ENCODE measurements at regions not wholly inside any gene's neighbourhood (a gene's known extent, or its start where the extent isn't known, plus 50 kb on each side); places are given as distances from the start of the nearest gene placed in this dataset.
A peak's percentile ranks its signal among the peaks of the same experiment; 100 is the strongest.

DNA sequence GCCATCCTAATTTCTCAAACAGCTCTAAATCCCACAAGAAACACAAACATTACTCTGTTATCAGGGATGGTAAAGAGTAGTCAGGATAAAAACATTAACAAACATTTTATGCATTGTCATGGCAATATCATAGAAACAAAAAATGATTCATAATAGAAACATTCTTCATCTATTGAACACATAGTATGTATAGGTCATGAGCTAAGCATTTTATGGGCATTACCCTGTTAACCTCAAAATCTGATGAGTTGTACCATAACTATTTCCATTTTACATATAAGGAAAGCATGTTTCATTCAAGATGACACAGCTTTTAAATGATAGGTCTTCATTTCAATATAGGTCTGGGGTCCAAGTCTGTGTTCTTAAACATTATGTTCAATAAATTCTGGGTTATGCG lies 344.9 kb downstream of the RND3 start:
- H3K9me3 ChIP-seq (ENCODE audit: insufficient read depth, low read depth, low read length) = peaks cover 2% of the 10 kb centered on the region
- H3K23ac ChIP-seq (ENCODE audit: low read length) = no peak overlapping the region
- H4K12ac ChIP-seq (ENCODE audit: low read depth, low read length) = no peak overlapping the region
- H3K79me2 ChIP-seq (ENCODE audit: control insufficient read depth, insufficient read depth, low read length, poor library complexity) = no peaks in the 10 kb centered on the region
- H3K27ac ChIP-seq (ENCODE audit: low read depth, low read length) = no peak overlapping the region
- DNase-seq = peak in 1 of 2 donors; percentile 59
- no peak overlapping the region for H2BK120ac ChIP-seq (ENCODE audit: insufficient read depth, low read length, poor library complexity)
- H3K4me2 ChIP-seq (ENCODE audit: low read length) = no peak overlapping the region
- no peaks in the 10 kb centered on the region for H3K79me1 ChIP-seq (ENCODE audit: low read length)
- no peak overlapping the region for H3K4ac ChIP-seq (ENCODE audit: low read depth, low read length)
- H2AK5ac ChIP-seq (ENCODE audit: low read length) = no peak overlapping the region
- H3K14ac ChIP-seq (ENCODE audit: low read length) = no peak overlapping the region
- no peak overlapping the region for H2BK12ac ChIP-seq (ENCODE audit: low read length)
- no CpG with 5 or more reads among the region's 1 CpG for WGBS (ENCODE audit: extremely low coverage, insufficient coverage, insufficient read length)
- H3K9ac ChIP-seq (ENCODE audit: low read length) = no peak overlapping the region
- no peaks in the 10 kb centered on the region for H3K4me1 ChIP-seq (ENCODE audit: control insufficient read depth in 1 of 2, insufficient read depth in 2 of 2, low read length in 2 of 2)
- H3K27me3 ChIP-seq (ENCODE audit: insufficient read depth, low read length) = no peaks in the 10 kb centered on the region
- H4K91ac ChIP-seq (ENCODE audit: low read depth, low read length) = no peak overlapping the region
- H3K36me3 ChIP-seq (ENCODE audit: control insufficient read depth in 1 of 2, insufficient read depth in 2 of 2, low read length in 2 of 2) = no peaks in the 10 kb centered on the region
- H2BK5ac ChIP-seq (ENCODE audit: low read depth, low read length, poor library complexity) = no peak overlapping the region
- H2AFZ ChIP-seq (ENCODE audit: insufficient read depth, low read length, poor library complexity) = no peak overlapping the region
- H3K4me3 ChIP-seq (ENCODE audit: low read depth, low read length) = no peak overlapping the region
- no peak overlapping the region for H3K18ac ChIP-seq (ENCODE audit: low read length)
- H4K8ac ChIP-seq (ENCODE audit: low read depth, low read length) = no peak overlapping the region

DNA sequence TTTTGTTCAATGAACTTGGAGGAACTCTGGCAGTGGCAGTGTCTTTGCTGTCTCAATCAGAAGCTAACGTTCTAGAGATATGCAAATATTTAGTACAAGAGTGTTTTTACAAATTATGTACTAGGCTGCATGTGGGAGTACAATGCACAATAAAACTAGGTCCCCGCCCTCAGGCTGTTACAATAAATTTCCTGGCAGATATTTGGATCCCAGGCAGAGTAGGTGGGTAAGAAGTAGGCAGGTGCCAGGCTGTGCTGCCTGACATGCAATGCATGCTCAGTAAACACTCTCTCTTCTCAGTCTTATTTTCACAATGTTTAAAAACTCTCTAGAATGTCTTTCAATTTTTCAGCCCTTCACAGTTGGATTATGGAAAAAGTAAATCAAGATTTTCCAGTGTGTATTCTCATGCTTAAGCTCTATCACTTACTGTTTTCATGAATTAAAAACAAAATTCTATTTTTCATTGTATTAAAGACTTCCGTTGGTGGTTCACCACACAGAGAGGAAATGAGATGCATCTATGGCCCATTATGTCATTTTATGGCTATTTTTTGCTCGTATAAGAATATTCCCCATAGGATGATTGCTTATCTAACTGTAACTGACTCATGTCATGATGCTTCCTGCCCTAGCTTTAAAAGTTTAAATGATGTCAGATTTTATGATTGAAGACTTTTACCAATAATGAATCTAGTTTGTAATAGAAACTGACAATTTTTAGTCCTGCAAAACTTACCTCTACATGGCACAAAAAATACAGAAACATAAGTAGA lies 346.1 kb downstream of the RND3 start:
- no peak overlapping the region for H4K12ac ChIP-seq (ENCODE audit: low read depth, low read length)
- H2BK120ac ChIP-seq (ENCODE audit: insufficient read depth, low read length, poor library complexity) = no peak overlapping the region
- H3K23ac ChIP-seq (ENCODE audit: low read length) = no peak overlapping the region
- no peak overlapping the region for H3K4me2 ChIP-seq (ENCODE audit: low read length)
- H3K79me2 ChIP-seq (ENCODE audit: control insufficient read depth, insufficient read depth, low read length, poor library complexity) = no peaks in the 10 kb centered on the region
- no peak overlapping the region for H2BK5ac ChIP-seq (ENCODE audit: low read depth, low read length, poor library complexity)
- no peak overlapping the region for H3K14ac ChIP-seq (ENCODE audit: low read length)
- H3K36me3 ChIP-seq (ENCODE audit: control insufficient read depth in 1 of 2, insufficient read depth in 2 of 2, low read length in 2 of 2) = no peaks in the 10 kb centered on the region
- H3K4me3 ChIP-seq (ENCODE audit: low read depth, low read length) = no peak overlapping the region
- no peak overlapping the region for H2AK5ac ChIP-seq (ENCODE audit: low read length)
- H3K4me1 ChIP-seq (ENCODE audit: control insufficient read depth in 1 of 2, insufficient read depth in 2 of 2, low read length in 2 of 2) = peaks cover 0 to 2% of the 10 kb centered on the region in 2 experiments
- no peak for DNase-seq
- H3K27ac ChIP-seq (ENCODE audit: low read depth, low read length) = no peak overlapping the region
- H3K18ac ChIP-seq (ENCODE audit: low read length) = no peak overlapping the region
- no peak overlapping the region for H2AFZ ChIP-seq (ENCODE audit: insufficient read depth, low read length, poor library complexity)
- H3K27me3 ChIP-seq (ENCODE audit: insufficient read depth, low read length) = no peaks in the 10 kb centered on the region
- no CpG with 5 or more reads among the region's 4 CpGs for WGBS (ENCODE audit: extremely low coverage, insufficient coverage, insufficient read length)
- no peak overlapping the region for H2BK12ac ChIP-seq (ENCODE audit: low read length)
- H3K4ac ChIP-seq (ENCODE audit: low read depth, low read length) = no peak overlapping the region
- no peak overlapping the region for H4K91ac ChIP-seq (ENCODE audit: low read depth, low read length)
- H4K8ac ChIP-seq (ENCODE audit: low read depth, low read length) = no peak overlapping the region
- no peaks in the 10 kb centered on the region for H3K79me1 ChIP-seq (ENCODE audit: low read length)
- peaks cover 2% of the 10 kb centered on the region for H3K9me3 ChIP-seq (ENCODE audit: insufficient read depth, low read depth, low read length)
- H3K9ac ChIP-seq (ENCODE audit: low read length) = no peak overlapping the region

DNA sequence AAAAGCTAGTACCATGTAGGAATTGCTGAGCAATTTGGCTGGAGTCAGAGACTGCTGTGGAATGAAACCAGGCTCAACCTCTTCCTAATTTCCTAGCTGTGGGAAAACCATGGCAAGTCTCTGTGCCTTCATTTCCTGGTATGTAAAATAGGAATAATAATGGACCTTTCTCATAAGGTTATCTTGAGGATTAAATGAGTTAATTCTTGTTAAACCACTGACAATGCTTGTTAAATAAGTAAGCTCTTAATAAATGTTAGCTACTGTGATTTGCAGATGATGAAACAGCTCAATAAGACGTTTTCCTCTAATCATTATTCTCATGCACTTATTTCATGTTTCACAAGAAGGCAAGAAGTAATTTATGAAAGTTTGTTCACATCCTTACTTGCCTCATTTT lies 346.7 kb downstream of the RND3 start:
- Histone ChIP-seq H3K9me3 (ENCODE audit: insufficient read depth, low read depth, low read length) (no peaks in the 10 kb centered on the region), H3K4me1 (ENCODE audit: control insufficient read depth in 1 of 2, insufficient read depth in 2 of 2, low read length in 2 of 2) (peaks cover 0 to 2% of the 10 kb centered on the region in 2 experiments), H4K8ac (ENCODE audit: low read depth, low read length) (no peak overlapping the region), H2AK5ac (ENCODE audit: low read length) (no peak overlapping the region), H3K4me2 (ENCODE audit: low read length) (no peak overlapping the region), H4K12ac (ENCODE audit: low read depth, low read length) (no peak overlapping the region), H3K27me3 (ENCODE audit: insufficient read depth, low read length) (no peaks in the 10 kb centered on the region), H3K36me3 (ENCODE audit: control insufficient read depth in 1 of 2, insufficient read depth in 2 of 2, low read length in 2 of 2) (no peaks in the 10 kb centered on the region), H3K4ac (ENCODE audit: low read depth, low read length) (no peak overlapping the region), H3K4me3 (ENCODE audit: low read depth, low read length) (no peak overlapping the region), H2AFZ (ENCODE audit: insufficient read depth, low read length, poor library complexity) (no peak overlapping the region), H4K91ac (ENCODE audit: low read depth, low read length) (no peak overlapping the region), H2BK12ac (ENCODE audit: low read length) (no peak overlapping the region), H3K23ac (ENCODE audit: low read length) (no peak overlapping the region), H3K9ac (ENCODE audit: low read length) (no peak overlapping the region), H3K79me1 (ENCODE audit: low read length) (peaks cover 2% of the 10 kb centered on the region), H2BK120ac (ENCODE audit: insufficient read depth, low read length, poor library complexity) (no peak overlapping the region), H2BK5ac (ENCODE audit: low read depth, low read length, poor library complexity) (no peak overlapping the region), H3K27ac (ENCODE audit: low read depth, low read length) (no peak overlapping the region), H3K14ac (ENCODE audit: low read length) (no peak overlapping the region), H3K18ac (ENCODE audit: low read length) (no peak overlapping the region), H3K79me2 (ENCODE audit: control insufficient read depth, insufficient read depth, low read length, poor library complexity) (no peaks in the 10 kb centered on the region)
- WGBS (ENCODE audit: extremely low coverage, insufficient coverage, insufficient read length) = no CpG with 5 or more reads among the region's 1 CpG
- DNase-seq = no peak

- Histone ChIP-seq H4K12ac (ENCODE audit: low read depth, low read length) (no peak overlapping the region), H4K91ac (ENCODE audit: low read depth, low read length) (no peak overlapping the region), H2BK5ac (ENCODE audit: low read depth, low read length, poor library complexity) (no peak overlapping the region), H3K27me3 (ENCODE audit: insufficient read depth, low read length) (no peaks in the 10 kb centered on the region), H2BK120ac (ENCODE audit: insufficient read depth, low read length, poor library complexity) (no peak overlapping the region), H3K79me2 (ENCODE audit: control insufficient read depth, insufficient read depth, low read length, poor library complexity) (no peaks in the 10 kb centered on the region), H4K8ac (ENCODE audit: low read depth, low read length) (no peak overlapping the region), H3K18ac (ENCODE audit: low read length) (no peak overlapping the region), H2AK5ac (ENCODE audit: low read length) (no peak overlapping the region), H3K9ac (ENCODE audit: low read length) (no peak overlapping the region), H3K4ac (ENCODE audit: low read depth, low read length) (no peak overlapping the region), H3K36me3 (ENCODE audit: control insufficient read depth in 1 of 2, insufficient read depth in 2 of 2, low read length in 2 of 2) (no peaks in the 10 kb centered on the region), H3K4me3 (ENCODE audit: low read depth, low read length) (no peak overlapping the region), H2AFZ (ENCODE audit: insufficient read depth, low read length, poor library complexity) (no peak overlapping the region), H3K23ac (ENCODE audit: low read length) (no peak overlapping the region), H3K9me3 (ENCODE audit: insufficient read depth, low read depth, low read length) (no peaks in the 10 kb centered on the region), H3K14ac (ENCODE audit: low read length) (no peak overlapping the region), H2BK12ac (ENCODE audit: low read length) (no peak overlapping the region), H3K4me1 (ENCODE audit: control insufficient read depth in 1 of 2, insufficient read depth in 2 of 2, low read length in 2 of 2) (peaks cover 0 to 6% of the 10 kb centered on the region in 2 experiments), H3K4me2 (ENCODE audit: low read length) (no peak overlapping the region), H3K79me1 (ENCODE audit: low read length) (peaks cover 10% of the 10 kb centered on the region), H3K27ac (ENCODE audit: low read depth, low read length) (no peak overlapping the region)
- WGBS (ENCODE audit: extremely low coverage, insufficient coverage, insufficient read length) = 100% methylated on average over 1 of the region's 4 CpGs
- no peak for DNase-seq
Observed at GRCh38 chr2:150138587-150138986, 348.9 kb downstream of the RND3 start.
